ENCODE measurements at regions not wholly inside any gene's neighbourhood (a gene's known extent, or its start where the extent isn't known, plus 50 kb on each side); places are given as distances from the start of the nearest gene placed in this dataset.
"Not testable (repeated sequence)": the region's sequence is repeated elsewhere in the genome, so short reads cannot be mapped to it uniquely, and the experiment has no call there.

DNA sequence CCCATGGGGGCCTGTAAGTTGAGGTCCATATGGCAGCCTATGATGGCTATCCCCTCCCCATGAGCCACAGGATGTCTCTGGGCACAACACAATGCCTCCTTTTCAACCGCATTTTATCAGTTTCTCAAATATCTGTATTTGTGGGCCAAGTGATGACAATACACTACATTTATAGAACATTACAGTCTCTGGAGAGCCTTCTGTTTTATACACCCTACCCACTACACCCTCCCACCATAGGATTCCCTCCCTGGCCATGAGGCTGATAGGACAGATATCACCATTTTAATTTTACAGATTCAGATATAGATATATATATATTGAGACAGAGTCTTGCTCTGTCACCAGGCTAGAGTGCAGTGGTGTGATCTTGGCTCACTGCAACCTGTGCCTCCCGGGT is 236.8 kb downstream of the ENC1 start:
- no peak for DNase-seq (ENCODE audit: low read depth)

DNA sequence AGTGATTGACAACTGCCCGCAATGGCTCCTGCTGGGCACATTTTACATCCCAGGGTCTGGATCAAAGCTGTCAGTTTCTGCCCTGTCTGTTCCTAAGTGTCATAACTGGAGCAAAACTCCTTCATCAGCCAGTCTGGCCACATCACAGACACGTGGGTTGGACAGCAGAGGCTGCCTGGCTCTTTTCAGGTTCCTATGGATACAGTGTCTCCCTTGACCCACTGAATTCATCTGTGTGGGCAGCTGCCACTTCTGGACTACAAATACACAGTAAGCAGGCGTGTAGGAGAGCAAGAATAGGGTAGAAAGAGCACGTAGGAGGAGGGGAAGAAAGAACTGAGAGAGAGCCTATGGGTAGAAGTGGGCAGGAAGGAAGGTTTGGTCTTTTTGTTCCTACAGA is 238.0 kb downstream of the ENC1 start:
- no peak for DNase-seq (ENCODE audit: low read depth)

DNA sequence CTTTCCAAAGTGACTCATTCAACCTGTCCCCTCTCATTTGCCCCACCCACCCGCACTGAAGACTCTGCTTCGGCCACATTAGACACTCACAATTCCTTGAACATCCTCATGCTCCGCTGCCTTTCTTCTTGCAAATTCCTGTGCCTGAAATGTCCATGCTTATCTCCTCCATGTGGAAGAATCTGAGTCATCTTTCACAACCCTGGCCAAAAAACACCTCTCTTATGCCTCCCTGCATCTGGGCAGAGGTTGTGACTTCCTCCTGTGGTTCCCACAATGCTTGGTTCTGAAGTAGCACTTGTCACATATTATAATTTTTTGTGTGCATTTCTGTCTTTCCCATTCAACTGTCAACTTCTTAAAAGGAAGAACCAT is 238.6 kb downstream of the ENC1 start:
- DNase-seq (ENCODE audit: low read depth): no peak

DNA sequence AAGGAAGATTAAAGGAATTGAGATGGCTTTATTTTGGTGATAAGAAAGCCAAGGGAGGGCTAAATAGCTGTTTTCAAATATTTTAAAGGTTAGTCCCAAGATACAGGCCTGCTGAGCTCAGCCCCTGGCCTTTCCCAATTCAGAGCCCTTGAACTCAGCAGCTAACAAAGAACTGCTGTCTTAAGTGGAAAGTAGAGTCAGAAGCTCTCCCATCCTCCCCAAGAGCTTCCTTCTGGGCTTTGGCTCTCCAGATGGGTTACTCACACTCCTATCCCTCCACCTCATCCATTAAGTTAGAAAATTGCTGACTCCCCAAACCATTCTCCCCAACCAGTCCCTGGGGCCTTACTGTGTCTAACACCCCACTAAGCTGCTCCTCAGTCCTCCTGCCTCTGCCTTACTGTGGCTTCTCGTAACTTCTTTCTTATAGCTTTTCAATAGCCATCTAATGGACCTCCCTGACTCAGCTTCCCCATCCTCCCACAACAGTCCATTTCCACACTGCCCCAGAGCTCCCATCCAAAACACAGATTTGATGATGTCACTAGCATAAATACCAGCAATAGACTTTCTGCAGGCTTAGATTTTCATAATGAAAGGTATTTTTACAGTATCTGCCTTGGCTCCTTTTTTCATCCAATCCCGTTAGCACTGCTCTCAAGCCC is 239.1 kb downstream of the ENC1 start:
- no peak for DNase-seq (ENCODE audit: low read depth)

DNA sequence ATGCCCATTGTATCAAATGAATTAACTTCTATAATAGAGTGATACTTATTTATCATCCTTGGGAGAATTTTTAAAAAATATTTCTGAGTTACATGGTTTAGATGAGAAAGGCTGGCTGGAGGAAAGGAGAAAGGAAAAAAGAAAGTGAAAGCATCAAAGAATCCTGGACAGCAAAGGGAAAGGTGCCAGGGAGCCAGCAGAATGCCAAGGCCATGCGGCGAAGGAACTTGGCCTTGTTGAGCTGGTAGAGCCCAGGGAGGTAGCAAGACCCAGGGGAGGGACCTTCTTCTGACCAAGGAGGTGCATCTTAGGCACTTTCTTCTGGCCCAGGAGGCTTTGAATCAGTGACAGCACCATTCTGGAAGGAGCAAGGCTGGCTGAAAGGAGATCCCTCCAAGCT is 240.5 kb downstream of the ENC1 start:
- no peak for DNase-seq (ENCODE audit: low read depth)

DNA sequence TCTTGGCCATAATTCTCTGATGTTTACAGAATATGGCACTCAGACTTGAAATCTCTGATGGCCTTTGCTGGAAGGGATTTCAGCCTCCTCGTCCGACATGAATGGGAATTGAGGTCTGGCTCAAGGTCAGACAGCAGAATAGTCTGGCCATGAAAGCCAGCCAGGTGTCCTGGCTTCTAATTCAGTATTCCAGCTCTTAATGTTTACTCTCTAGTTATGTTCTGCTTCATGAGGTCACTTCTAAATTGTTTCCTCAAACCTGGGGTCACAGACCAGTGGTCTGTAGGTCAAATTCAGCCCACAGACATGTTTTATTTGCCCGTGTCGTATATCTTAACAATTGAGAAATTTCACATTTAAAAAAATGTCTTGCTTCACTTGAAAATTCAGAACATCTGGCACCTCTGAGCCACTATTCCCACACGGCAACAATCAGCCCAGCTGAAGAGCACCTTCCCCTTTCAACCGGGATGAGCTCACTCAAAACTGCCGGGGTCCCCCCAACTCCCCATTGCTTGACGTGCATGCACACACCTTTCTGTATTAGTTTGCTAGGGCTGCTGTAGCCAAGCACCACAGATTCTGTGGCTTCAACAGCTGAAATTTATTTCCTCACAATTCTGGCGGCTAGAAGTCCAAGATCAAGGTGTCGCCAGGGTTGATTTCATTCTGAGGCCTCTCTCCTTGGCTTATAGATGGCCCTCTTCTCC is 243.5 kb downstream of the ENC1 start:
- no peak for DNase-seq (ENCODE audit: low read depth)

DNA sequence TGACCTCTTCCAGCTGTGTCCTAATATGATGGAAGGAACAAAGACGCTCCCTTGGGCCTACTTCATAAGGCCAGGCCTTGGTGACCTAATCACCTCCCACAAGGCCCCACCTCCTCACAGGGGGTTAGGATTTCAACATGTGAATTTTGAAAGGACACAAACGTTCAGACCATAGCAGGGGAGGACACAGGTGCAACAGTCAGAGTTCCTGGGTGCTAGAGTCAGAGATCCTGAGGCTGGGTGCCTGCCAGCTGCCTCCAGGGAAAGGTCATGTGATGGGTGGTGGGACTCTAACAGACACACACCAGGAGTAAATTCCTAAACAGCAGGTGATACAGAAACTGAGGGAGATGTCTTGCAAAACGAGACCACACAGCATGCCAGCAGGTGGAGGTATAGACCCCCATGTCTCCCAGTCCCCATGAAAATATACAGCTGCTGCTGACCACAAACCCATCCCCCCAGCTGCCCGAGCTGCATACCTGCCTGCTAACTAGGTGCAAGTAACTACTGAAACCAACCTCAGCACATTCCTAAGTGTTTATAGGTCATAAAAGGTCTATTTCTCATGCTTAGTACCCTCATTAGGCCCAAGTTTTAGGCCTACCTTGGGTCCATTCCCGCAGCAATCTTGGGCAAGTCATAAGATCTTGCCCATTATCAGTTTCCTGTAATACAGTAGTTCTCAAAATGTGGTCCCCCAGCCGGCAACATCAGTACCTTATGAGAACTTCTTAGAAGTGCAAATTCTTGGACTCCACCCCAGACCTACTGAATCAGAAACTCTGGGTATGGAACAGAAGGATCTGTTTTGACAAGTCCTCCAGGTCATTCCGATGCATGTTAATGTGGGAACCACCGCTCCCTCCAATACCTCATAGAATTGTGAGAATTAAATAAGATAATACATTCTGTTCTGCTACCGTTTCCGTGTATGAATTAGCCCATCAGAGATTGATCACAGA is 245.3 kb downstream of the ENC1 start:
- no peak for DNase-seq (ENCODE audit: low read depth)

DNA sequence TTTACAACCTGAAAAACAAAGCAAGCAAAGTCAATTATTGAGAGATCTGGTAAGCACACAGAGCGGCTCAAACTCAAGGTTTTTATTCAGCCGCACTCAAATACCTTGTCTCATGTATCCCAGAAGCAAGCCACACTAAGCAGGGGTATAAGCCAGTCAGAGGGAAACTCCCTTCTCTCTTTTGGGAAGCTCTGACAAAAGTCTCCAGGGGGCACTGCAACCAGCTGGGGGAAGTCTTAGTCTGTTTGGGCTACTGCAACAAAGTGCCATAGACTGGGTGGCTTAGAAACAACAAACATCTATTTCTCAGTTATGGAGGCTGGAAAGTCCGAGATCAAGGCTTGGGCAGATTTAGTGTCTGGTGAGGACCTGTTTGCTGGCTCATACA is 246.0 kb downstream of the ENC1 start:
- no peak for DNase-seq (ENCODE audit: low read depth)

DNA sequence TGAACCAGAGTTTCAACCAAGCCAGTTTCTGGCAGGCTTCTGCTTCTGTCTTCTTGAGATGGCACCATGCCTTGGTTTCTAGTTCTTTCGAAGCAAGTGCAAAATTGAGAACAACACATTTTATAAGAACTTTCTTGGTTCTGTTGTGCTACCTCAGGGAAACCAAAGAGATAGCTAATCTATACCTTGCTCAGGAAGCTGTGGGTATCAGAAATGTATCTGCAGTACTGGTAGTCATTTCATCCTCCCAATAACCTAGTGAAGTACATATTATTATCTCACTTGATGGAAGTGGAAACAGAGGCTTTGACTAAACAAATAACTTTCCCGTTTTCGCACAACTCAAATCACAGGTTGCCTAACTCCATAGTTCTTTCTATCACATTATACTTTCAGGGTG is 246.6 kb downstream of the ENC1 start:
- DNase-seq (ENCODE audit: low read depth): no peak

DNA sequence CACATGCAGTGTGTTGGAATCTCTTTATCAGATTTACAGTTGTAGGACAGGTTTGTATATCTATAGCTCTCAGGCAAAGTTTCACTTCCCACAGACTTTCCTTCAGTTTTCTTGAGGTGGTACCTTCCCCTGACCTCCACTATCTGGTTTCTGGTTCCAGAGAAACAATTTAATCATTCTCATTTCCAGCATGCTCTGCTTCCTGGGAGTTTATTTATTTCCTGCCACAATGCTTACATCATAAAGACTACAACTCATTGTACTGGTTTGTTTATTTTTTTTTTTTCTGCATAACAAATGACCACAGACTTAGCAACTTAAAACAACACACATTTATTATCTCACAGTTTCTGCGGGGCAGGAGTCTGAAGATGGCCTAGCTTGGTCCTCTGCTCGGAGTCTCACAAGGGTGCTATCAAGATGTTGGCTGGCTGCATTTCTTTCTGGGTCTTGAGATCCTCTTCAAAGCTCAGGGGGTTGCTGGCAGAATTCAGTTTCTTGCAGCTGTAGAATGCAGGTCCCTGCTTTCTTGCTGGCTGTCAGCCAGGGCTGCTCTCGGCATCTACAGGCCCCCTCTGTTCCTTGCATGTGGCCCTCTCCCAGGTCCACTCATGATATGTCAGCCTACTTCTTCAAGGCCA is 247.7 kb downstream of the ENC1 start:
- DNase-seq (ENCODE audit: low read depth): no peak

DNA sequence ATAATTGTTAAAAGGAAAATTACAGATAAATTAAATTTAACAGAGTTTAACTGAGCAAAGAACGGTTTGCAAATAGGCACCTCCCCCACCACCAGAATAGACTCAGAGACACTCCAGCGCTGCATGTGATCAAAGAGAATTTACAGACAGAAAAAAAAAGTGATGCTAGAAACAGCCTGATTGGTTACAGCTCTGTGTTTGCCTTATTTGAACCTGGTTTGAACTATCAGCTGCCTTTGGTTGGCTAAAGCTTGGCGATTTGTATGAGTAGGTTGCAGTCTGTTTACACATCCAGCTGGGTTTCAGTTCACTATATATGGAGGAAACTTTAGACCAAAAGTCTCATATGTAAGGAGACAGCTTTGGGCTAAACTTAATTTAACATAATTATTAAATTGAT is 249.1 kb downstream of the ENC1 start:
- no peak for DNase-seq (ENCODE audit: low read depth)

DNA sequence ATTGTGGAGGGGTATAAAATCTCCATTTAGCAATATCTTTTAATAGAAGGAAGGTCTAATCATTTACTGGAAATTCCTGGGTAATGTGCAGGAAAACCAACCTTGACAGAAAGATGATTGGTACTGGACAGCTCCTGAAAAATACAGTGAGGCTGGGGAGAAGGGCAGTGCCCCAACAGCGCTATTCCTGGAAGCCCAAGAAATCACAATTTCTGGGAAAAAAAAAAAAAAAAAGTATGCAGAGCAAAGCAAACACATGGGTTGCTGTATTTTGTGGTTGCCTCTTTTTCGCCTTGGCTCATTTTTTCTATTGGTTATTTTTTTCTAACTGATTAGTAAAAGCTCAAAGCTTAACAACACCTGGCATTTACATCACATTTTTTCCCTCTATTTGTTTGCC is 249.7 kb downstream of the ENC1 start:
- DNase-seq (ENCODE audit: low read depth): no peak

DNA sequence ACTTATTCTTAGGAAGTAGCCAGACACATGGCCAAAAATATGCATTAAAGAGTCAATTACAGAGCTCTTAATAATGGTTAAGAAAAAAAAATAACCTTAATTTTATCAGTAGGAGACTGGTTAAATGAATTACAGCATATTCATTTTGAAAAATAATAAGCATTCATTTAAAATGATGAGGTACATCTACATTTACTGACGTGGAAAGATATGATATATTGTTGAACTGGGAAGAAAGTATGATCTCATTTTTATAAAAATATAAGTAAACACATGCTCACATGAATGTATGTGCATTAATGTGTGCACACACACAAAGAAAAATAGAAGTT is 250.3 kb downstream of the ENC1 start:
- DNase-seq (ENCODE audit: low read depth): no peak

DNA sequence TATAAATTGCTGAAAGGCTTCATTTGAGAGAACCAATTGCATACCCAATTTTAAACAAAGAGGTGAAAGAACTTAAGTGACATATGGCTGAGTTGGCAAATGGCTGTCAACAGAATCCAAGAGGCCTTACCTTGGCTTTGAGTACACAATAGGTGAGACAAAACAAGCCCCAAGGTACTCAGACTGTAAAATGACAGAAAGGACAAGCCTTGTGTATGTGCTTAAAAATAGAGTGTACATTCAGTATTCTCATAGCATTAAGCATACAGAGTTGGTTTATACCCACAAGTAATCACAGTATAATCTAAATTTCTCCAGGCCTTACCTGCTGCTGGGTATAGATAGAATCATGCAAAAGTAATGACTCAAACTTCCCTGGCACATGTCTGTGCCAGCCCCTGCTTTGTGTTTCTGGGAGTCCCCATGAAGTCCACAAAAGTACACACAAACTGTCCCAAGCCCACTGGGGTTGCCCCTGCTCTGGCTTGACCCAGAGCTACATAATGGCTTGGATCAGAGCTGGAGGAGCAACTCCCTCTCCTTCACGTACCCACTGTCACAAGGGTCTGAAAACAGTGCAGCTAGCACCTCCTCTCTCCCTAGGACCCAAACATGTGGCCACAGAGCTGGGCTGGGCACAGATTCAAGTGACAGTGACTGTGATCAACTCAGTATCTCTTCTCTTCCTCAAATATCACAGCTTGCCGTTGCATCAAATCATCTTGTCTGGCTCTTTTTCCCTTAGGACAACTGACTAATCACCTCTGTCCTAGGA is 250.8 kb downstream of the ENC1 start:
- DNase-seq (ENCODE audit: low read depth): no peak

DNA sequence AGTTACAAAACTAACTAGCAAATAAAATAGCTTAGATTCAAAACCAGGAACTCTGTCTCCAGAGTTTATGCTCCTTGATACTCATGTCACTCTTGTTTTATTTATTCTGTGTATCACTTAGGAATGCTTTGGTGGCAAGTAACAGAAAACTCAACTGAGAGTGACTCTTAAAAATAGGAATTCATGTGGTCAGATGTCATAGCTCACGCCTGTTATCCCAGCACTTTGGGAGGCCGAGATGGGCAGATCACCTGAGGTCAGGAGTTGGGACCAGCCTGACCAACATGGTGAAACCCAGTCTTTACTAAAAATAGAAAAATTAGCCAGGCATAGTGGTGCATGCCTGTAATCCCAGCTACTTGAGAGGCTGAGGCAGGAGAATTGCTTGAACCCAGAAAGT is 252.1 kb downstream of the ENC1 start:
- DNase-seq (ENCODE audit: low read depth): not testable (repeated sequence)

DNA sequence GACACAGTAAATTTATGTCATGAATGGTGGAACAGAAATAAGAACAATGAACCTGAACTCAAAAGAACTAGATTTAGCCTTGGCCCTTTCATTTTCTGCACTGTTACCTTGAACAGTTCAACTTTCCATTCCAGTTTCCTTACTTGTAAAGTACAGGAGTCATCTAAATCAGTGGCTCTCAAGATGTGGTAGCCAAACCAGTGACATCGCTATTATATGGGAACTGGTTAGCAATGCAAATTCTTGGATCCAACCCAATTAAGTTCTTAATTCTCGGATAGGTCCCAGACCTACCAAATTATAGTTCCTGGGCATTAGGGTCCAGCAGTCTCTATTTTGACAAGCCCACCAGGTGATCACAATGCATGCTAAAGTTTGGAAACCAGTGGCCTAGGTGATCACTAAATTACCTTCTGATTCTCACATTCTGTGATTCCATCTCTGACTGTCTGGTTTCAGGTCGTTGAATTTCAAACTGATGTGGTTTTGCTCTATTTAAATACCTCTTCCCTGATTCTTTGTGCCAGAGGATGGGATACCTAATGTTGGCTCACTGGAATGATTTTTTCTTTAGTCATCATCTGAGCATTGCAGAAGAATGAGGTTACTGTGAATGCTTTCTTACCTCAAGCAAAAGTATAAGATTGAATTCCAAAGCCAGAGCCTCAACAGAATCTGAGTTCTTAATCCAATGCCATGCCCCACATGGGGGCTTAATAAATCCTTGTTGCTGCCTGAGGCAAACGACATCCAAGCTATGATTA is 253.8 kb downstream of the ENC1 start:
- no peak for DNase-seq (ENCODE audit: low read depth)

DNA sequence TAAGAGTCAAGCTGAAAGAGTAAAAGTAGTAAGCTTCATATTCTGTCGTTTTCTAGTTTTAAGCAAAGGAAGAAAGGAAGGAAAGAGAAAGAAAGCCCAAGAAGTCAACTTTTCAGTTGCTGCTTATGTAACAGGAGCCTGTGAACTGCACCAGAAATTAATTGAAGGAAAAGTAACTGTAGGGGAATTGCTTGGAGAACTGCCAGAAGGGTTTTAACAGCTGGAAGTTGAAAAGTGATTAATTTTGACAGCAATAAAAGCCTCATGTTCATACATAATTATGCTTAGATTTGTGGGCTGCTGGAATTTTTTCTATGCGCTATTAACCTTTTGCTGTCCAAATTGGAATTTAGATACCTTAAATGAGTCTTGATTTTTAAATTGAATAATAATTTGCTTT is 255.7 kb downstream of the ENC1 start:
- no peak for DNase-seq (ENCODE audit: low read depth)

DNA sequence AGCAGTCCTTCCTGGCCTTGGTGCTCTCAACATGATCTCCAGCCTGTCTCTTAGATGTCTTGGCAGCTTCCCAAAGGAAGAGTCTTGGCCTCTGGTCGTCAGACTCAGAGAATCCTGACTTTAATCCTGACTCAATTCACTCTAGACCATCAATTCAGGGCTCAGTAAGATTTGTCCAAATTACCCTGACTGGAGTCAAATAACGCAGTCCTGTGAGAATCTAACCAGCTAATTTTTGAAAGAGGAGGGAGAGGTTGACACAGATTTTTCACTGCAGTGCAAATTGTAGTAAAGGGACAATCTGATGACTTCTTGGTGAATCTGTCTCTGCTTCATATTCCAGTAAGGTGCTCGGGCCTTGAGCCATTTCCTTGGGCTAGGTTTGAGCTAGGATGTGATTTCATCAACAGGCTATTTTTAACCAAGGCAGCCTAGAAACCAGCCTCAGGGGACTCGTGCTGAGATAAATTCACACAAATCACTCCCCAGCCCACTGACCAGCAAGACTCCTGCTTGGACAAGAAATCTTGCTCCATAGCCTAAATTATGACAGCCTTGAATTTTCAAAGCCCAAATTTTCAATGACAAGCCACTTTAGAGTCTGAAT is 257.4 kb downstream of the ENC1 start:
- DNase-seq (ENCODE audit: low read depth): peak; percentile 9

DNA sequence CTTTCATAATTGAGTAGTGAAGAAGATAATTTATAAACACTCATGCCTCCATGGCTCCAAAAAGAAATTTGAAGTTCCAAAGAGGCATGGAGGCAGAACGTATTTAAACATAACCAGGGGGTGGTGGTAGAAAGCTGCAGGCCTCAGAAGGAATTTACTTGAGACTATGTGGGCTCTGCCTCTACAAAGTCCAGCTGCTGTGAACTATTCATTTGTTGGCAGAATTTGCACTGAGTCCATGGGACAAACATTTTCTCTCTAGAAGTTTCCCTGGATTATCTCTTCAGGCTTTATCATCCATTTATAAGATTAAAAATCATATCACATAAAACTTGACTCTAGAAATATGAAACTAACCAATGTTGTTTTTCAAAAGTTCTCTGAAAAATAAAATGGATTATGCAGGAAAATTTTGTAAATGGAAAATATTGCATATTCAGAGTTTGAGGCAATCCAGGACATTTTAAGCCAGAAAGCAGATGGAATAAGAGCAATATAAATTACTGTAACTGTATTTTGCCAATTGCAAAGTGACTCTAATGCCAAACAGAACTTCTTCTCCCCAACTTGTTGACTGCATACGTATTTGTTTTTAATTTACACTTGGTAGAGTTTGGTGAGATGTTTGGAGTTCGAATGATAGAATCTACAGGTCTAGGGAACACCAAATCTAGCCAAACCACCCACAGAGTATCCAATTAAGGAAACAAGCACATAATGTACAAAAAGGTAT is 258.2 kb downstream of the ENC1 start:
- DNase-seq (ENCODE audit: low read depth): no peak

DNA sequence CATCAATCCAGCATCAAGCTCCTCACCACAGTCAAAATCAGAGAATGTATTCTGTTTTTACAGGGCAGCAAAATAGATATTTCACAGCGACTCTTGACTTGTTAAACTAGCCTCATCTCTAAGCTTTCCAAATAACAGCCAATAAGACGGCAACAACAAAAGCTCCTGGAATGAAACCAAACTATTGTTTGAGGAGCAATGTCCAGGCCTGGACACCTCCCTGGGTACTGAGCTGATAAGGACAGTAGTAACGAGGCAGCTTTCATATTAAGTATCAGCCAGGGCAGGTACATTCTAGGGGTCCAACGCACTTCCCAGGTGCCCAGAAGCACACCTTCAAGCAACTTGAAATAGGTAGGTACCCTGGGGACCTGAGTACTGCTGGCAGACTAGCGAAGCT is 260.3 kb downstream of the ENC1 start:
- DNase-seq (ENCODE audit: low read depth): no peak
